ENCODE measurements at regions not wholly inside any gene's neighbourhood (a gene's known extent, or its start where the extent isn't known, plus 50 kb on each side); places are given as distances from the start of the nearest gene placed in this dataset.
"Not testable (repeated sequence)": the region's sequence is repeated elsewhere in the genome, so short reads cannot be mapped to it uniquely, and the experiment has no call there.

DNA sequence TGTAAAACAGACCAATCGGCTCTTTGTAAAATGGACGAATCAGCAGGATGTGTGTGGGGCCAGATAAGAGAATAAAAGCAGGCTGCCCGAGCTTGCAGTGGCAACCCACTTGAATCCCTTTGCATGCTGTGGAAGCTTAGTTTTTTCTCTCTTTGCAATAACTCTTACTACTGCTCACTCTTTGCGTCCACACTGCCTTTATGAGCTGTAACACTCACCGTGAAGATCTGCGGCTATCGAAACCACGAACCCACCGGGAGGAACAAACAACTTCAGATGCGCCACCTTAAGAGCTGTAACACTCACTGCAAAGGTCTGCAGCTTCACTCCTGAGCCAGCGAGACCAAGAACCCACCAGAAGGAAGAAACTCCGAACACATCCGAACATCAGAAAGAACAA, 722.7 kb downstream of the DIAPH3 start:
- not testable (repeated sequence) for TF ChIP-seq TCF4 (CRISPR knock-in tag; IDR thresholded peaks at IDR 0.05; ENCODE audit: borderline replicate concordance); ZNF565 (CRISPR knock-in tag; conservative IDR thresholded peaks at IDR 0.05; ENCODE audit: low read depth); PPARA (CRISPR knock-in tag; IDR thresholded peaks at IDR 0.05; ENCODE audit: borderline replicate concordance); GLIS3 (CRISPR knock-in tag; IDR thresholded peaks at IDR 0.05); OSR1 (CRISPR knock-in tag; IDR thresholded peaks at IDR 0.05); ZNF8 (CRISPR knock-in tag; IDR thresholded peaks at IDR 0.05); ZNF70 (CRISPR knock-in tag; IDR thresholded peaks at IDR 0.05)
- TF ChIP-seq, protein P1, sequence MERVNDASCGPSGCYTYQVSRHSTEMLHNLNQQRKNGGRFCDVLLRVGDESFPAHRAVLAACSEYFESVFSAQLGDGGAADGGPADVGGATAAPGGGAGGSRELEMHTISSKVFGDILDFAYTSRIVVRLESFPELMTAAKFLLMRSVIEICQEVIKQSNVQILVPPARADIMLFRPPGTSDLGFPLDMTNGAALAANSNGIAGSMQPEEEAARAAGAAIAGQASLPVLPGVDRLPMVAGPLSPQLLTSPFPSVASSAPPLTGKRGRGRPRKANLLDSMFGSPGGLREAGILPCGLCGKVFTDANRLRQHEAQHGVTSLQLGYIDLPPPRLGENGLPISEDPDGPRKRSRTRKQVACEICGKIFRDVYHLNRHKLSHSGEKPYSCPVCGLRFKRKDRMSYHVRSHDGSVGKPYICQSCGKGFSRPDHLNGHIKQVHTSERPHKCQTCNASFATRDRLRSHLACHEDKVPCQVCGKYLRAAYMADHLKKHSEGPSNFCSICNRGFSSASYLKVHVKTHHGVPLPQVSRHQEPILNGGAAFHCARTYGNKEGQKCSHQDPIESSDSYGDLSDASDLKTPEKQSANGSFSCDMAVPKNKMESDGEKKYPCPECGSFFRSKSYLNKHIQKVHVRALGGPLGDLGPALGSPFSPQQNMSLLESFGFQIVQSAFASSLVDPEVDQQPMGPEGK (CRISPR knock-in tag; IDR thresholded peaks at IDR 0.05; ENCODE audit: borderline replicate concordance) = not testable (repeated sequence)

Data from SK-N-SH treated with all-trans-retinoic acid at 6 μM for 48 hours (cell line).